ENCODE measurements at regions not wholly inside any gene's neighbourhood (a gene's known extent, or its start where the extent isn't known, plus 50 kb on each side); places are given as distances from the start of the nearest gene placed in this dataset.

DNA sequence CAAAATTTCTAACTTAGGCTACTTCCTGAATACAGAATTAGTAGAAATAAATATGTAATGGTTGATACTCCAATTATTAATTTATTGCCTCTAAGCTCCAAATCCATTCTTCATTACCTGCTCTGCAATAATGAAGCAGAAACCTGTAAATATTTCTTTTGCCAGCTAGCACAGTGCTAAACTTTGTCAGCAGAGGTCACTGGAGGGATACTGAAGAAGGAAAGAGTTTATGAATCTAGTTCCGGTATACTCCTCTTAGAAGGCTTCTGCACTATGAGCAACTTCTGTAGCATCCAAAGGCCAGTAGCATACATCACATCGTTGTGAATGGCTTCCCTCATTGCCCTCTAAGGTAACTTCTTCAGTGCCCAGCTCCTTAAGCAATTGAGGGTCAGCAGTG, 81.0 kb upstream of the LHX8 start:
- Histone ChIP-seq H3K4me3 (replicated peaks; ENCODE audit: insufficient read depth, low read length) (no peak overlapping the region), H3K27me3 (ENCODE audit: insufficient read depth, poor library complexity, severe bottlenecking) (no peaks in the 10 kb centered on the region), H3K27ac (replicated peaks) (no peak overlapping the region)
- TF ChIP-seq, protein P1, sequence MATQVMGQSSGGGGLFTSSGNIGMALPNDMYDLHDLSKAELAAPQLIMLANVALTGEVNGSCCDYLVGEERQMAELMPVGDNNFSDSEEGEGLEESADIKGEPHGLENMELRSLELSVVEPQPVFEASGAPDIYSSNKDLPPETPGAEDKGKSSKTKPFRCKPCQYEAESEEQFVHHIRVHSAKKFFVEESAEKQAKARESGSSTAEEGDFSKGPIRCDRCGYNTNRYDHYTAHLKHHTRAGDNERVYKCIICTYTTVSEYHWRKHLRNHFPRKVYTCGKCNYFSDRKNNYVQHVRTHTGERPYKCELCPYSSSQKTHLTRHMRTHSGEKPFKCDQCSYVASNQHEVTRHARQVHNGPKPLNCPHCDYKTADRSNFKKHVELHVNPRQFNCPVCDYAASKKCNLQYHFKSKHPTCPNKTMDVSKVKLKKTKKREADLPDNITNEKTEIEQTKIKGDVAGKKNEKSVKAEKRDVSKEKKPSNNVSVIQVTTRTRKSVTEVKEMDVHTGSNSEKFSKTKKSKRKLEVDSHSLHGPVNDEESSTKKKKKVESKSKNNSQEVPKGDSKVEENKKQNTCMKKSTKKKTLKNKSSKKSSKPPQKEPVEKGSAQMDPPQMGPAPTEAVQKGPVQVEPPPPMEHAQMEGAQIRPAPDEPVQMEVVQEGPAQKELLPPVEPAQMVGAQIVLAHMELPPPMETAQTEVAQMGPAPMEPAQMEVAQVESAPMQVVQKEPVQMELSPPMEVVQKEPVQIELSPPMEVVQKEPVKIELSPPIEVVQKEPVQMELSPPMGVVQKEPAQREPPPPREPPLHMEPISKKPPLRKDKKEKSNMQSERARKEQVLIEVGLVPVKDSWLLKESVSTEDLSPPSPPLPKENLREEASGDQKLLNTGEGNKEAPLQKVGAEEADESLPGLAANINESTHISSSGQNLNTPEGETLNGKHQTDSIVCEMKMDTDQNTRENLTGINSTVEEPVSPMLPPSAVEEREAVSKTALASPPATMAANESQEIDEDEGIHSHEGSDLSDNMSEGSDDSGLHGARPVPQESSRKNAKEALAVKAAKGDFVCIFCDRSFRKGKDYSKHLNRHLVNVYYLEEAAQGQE (IDR thresholded peaks at IDR 0.05; ENCODE audit: insufficient replicate concordance, low read depth): no peak
- TF ChIP-seq, protein P2, sequence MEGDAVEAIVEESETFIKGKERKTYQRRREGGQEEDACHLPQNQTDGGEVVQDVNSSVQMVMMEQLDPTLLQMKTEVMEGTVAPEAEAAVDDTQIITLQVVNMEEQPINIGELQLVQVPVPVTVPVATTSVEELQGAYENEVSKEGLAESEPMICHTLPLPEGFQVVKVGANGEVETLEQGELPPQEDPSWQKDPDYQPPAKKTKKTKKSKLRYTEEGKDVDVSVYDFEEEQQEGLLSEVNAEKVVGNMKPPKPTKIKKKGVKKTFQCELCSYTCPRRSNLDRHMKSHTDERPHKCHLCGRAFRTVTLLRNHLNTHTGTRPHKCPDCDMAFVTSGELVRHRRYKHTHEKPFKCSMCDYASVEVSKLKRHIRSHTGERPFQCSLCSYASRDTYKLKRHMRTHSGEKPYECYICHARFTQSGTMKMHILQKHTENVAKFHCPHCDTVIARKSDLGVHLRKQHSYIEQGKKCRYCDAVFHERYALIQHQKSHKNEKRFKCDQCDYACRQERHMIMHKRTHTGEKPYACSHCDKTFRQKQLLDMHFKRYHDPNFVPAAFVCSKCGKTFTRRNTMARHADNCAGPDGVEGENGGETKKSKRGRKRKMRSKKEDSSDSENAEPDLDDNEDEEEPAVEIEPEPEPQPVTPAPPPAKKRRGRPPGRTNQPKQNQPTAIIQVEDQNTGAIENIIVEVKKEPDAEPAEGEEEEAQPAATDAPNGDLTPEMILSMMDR (IDR thresholded peaks at IDR 0.05; ENCODE audit: insufficient read depth, low read length): no peak
- TF ChIP-seq GABPA (IDR thresholded peaks at IDR 0.05; ENCODE audit: low read depth) (no peak), SPI1 (IDR thresholded peaks at IDR 0.05; ENCODE audit: borderline replicate concordance, low read depth) (no peak), POLR2AphosphoS5 (IDR thresholded peaks at IDR 0.05; ENCODE audit: low read depth) (no peak)
- DNase-seq (ENCODE audit: low read depth in 1 of 2, low spot score in 1 of 2): no peak

DNA sequence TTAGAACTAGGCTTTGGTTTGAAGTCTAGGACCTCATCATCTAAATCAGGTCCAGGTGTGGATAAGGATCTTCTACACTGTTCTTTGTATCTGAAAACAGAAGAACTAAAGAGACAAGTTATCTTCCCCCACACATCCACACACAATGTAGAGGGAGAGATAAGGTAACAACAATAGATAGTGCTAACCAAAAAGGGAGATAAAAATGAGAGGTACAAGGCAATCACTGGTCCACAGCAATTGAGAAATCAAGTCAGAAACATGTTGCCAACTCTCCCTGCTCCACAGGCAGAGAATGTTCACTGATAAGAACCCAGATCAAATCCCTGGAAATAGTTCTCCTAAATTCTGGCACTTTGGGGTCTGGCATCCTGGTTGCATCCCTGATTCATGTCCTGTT, 75.8 kb upstream of the LHX8 start:
- TF ChIP-seq SPI1 (IDR thresholded peaks at IDR 0.05; ENCODE audit: borderline replicate concordance, low read depth) (no peak), GABPA (IDR thresholded peaks at IDR 0.05; ENCODE audit: low read depth) (no peak), POLR2AphosphoS5 (IDR thresholded peaks at IDR 0.05; ENCODE audit: low read depth) (no peak)
- TF ChIP-seq, protein P1 (IDR thresholded peaks at IDR 0.05; ENCODE audit: insufficient replicate concordance, low read depth): no peak
- TF ChIP-seq, protein P2 (IDR thresholded peaks at IDR 0.05; ENCODE audit: insufficient read depth, low read length): no peak
- H3K4me3 ChIP-seq (replicated peaks; ENCODE audit: insufficient read depth, low read length): no peak overlapping the region
- no peaks in the 10 kb centered on the region for H3K27me3 ChIP-seq (ENCODE audit: insufficient read depth, poor library complexity, severe bottlenecking)
- DNase-seq (ENCODE audit: low read depth in 1 of 2, low spot score in 1 of 2): no peak
- no peak overlapping the region for H3K27ac ChIP-seq (replicated peaks)

DNA sequence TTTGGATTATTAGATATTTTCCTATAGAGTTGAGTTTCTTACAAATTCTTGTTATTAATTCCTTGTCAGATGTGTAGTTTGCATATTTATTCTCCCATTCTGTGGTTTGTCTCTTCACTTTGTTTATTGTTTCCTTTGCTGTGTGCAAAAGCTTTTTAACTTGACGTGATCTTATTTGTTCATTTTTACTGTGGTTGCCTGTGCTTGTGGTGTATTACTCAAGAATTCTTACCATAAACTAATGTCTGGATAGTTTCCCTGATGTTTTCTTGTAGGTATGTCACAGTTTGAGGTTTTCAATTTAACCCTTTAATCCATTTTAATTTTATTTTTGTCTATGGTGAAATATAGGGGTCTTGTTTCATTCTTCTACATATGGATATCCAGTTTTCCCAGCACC, 72.1 kb upstream of the LHX8 start:
- TF ChIP-seq, protein P2 (IDR thresholded peaks at IDR 0.05; ENCODE audit: insufficient read depth, low read length): no peak
- TF ChIP-seq POLR2AphosphoS5 (IDR thresholded peaks at IDR 0.05; ENCODE audit: low read depth) (no peak), SPI1 (IDR thresholded peaks at IDR 0.05; ENCODE audit: borderline replicate concordance, low read depth) (no peak), GABPA (IDR thresholded peaks at IDR 0.05; ENCODE audit: low read depth) (no peak)
- Histone ChIP-seq H3K27me3 (ENCODE audit: insufficient read depth, poor library complexity, severe bottlenecking) (no peaks in the 10 kb centered on the region), H3K27ac (replicated peaks) (no peak overlapping the region), H3K4me3 (replicated peaks; ENCODE audit: insufficient read depth, low read length) (no peak overlapping the region)
- DNase-seq (ENCODE audit: low read depth in 1 of 2, low spot score in 1 of 2): no peak

DNA sequence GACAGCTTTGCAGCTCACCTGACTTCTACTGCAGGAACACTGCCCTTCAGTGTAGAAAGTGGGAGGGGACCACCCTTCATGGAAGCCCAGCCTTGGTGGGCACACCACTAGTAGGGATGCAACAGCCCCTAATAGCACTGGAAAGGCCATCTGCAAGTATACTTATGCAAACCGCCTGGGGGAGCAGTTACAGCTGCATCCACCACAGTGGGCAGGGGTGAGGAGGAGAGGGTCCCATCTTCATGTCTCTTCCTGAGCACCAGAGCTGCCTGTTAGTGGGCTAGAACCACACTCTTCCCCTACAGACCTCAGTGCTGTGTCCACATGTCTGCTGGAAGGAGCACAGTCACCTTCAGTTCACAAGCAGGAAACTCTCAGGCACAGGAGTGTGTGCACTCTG, 66.2 kb upstream of the LHX8 start:
- H3K27me3 ChIP-seq (ENCODE audit: insufficient read depth, poor library complexity, severe bottlenecking): no peaks in the 10 kb centered on the region
- no peak overlapping the region for H3K27ac ChIP-seq (replicated peaks)
- no peak for TF ChIP-seq GABPA (IDR thresholded peaks at IDR 0.05; ENCODE audit: low read depth)
- TF ChIP-seq, protein P1 (IDR thresholded peaks at IDR 0.05; ENCODE audit: insufficient replicate concordance, low read depth): no peak
- TF ChIP-seq, protein P2 (IDR thresholded peaks at IDR 0.05; ENCODE audit: insufficient read depth, low read length): no peak
- no peak for TF ChIP-seq SPI1 (IDR thresholded peaks at IDR 0.05; ENCODE audit: borderline replicate concordance, low read depth)
- TF ChIP-seq POLR2AphosphoS5 (IDR thresholded peaks at IDR 0.05; ENCODE audit: low read depth): no peak
- DNase-seq (ENCODE audit: low read depth in 1 of 2, low spot score in 1 of 2): no peak
- H3K4me3 ChIP-seq (replicated peaks; ENCODE audit: insufficient read depth, low read length): no peak overlapping the region

All from HL-60 (cell line).